Breast epithelium (tissue), 4 donors: ENCODE measurements at regions not wholly inside any gene's neighbourhood (a gene's known extent, or its start where the extent isn't known, plus 50 kb on each side); places are given as distances from the start of the nearest gene placed in this dataset.

Experiments used
- DNase-seq, 2 donors: peaks; one replicate each; pipeline ENCODE4 v3.0.0-alpha.2; 2019; ENCODE audit warnings: low spot score in 2 of 2
- H3K27ac ChIP-seq, 2 donors: fragments of 200-600 bp; sonication (generic) in 1 of 2; one replicate each; pipeline ENCODE4 v1.5.1; 2016 to 2019; ENCODE audit warnings: mild to moderate bottlenecking in 1 of 2
- H3K27me3 ChIP-seq, 2 donors: fragments of 200-600 bp; sonication (generic) in 1 of 2; one replicate each; pipeline versions ENCODE4 v1.5.1 to v1.6.0; 2017 to 2019; ENCODE audit warnings: control low read depth in 1 of 2, mild to moderate bottlenecking in 1 of 2
- H3K36me3 ChIP-seq: fragments of 200-600 bp; one replicate; pipeline ENCODE4 v1.5.1; 2019
- H3K4me1 ChIP-seq, 2 donors: fragments of 200-600 bp; sonication (generic); one replicate each; pipeline ENCODE4 v1.5.1; 2016 to 2019; ENCODE audit warnings: control low read depth in 1 of 2
- H3K4me3 ChIP-seq, 3 donors: fragments of 200-600 bp; sonication (generic); 1 replicate in 2 of 3; 2 replicates in 1 of 3; pipeline ENCODE4 v1.5.1; 2016 to 2019; ENCODE audit warnings: mild to moderate bottlenecking in 3 of 3, moderate library complexity in 2 of 3
- H3K9me3 ChIP-seq, 2 donors: fragments of 200-600 bp; sonication (generic) in 1 of 2; one replicate each; pipeline ENCODE4 v1.5.1; 2016 to 2019; ENCODE audit warnings: control low read depth in 1 of 2
- POLR2A ChIP-seq: fragments of 450-650 bp; IDR thresholded peaks from one replicate; pipeline ENCODE4 v1.6.1; 2016; ENCODE audit warnings: antibody characterized with exemption, mild to moderate bottlenecking, moderate library complexity
- POLR2AphosphoS5 ChIP-seq, 3 donors: sonication (generic); formaldehyde crosslinking; IDR thresholded peaks; one replicate each; pipeline ENCODE4 v1.6.1; 2017; ENCODE audit warnings: antibody characterized with exemption in 3 of 3
- intact Hi-C: fragments of 100-400 bp; cut with DNase I; formaldehyde crosslinking; loops from one replicate; pipeline ENCODE4 v1.15.1; 2023; ENCODE audit warnings: low total_unique reads
- TF ChIP-seq, protein P1 (sequence below), 3 donors: fragments of 450-650 bp; IDR thresholded peaks; one replicate each; pipeline ENCODE4 v1.5.1; 2016 to 2017; ENCODE audit warnings: antibody characterized with exemption in 3 of 3, mild to moderate bottlenecking in 3 of 3, moderate library complexity in 3 of 3

DNA sequence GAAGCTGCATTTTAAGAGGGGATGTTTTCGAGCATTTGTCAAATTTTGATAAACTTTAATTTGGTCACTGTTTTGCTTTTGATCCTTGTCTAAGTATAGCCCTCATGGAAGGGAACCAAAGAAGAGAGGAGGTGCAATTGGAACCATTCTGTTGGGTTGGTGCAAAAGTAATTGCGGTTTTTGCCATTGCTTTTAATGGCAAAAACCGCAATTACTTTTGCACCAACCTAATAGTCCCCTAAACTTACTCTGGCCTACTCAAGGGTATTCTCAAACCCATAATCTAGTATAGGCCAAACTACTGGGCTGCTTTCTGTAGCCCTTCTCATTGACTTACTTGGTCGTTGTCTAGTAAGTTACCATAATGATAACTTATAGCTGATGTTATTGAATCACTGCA is 634.7 kb downstream of the MAFB start:
- Histone ChIP-seq H3K27me3 (no peaks in the 10 kb centered on the region), H3K27ac (no peak overlapping the region), H3K9me3 (no peaks in the 10 kb centered on the region), H3K4me3 (no peak overlapping the region), H3K36me3 (no peaks in the 10 kb centered on the region), H3K4me1 (no peaks in the 10 kb centered on the region)
- intact Hi-C loops = no loop called here
- TF ChIP-seq, protein P1, sequence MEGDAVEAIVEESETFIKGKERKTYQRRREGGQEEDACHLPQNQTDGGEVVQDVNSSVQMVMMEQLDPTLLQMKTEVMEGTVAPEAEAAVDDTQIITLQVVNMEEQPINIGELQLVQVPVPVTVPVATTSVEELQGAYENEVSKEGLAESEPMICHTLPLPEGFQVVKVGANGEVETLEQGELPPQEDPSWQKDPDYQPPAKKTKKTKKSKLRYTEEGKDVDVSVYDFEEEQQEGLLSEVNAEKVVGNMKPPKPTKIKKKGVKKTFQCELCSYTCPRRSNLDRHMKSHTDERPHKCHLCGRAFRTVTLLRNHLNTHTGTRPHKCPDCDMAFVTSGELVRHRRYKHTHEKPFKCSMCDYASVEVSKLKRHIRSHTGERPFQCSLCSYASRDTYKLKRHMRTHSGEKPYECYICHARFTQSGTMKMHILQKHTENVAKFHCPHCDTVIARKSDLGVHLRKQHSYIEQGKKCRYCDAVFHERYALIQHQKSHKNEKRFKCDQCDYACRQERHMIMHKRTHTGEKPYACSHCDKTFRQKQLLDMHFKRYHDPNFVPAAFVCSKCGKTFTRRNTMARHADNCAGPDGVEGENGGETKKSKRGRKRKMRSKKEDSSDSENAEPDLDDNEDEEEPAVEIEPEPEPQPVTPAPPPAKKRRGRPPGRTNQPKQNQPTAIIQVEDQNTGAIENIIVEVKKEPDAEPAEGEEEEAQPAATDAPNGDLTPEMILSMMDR (IDR thresholded peaks at IDR 0.05) = no peak
- no peak for TF ChIP-seq POLR2AphosphoS5 (IDR thresholded peaks at IDR 0.05)
- TF ChIP-seq POLR2A = no peak
- no peak for DNase-seq

GRCh38 chr20:40050596-40050995 is 638.4 kb downstream of the MAFB start:
- DNase-seq = no peak
- no peaks in the 10 kb centered on the region for H3K4me1 ChIP-seq
- H3K36me3 ChIP-seq = no peaks in the 10 kb centered on the region
- H3K27ac ChIP-seq = no peak overlapping the region
- no peak for TF ChIP-seq POLR2A
- TF ChIP-seq, protein P1 (IDR thresholded peaks at IDR 0.05) = no peak
- no peak for TF ChIP-seq POLR2AphosphoS5 (IDR thresholded peaks at IDR 0.05)
- no peak overlapping the region for H3K4me3 ChIP-seq
- H3K9me3 ChIP-seq = no peaks in the 10 kb centered on the region
- intact Hi-C loops = no loop called here
- H3K27me3 ChIP-seq = no peaks in the 10 kb centered on the region

DNA sequence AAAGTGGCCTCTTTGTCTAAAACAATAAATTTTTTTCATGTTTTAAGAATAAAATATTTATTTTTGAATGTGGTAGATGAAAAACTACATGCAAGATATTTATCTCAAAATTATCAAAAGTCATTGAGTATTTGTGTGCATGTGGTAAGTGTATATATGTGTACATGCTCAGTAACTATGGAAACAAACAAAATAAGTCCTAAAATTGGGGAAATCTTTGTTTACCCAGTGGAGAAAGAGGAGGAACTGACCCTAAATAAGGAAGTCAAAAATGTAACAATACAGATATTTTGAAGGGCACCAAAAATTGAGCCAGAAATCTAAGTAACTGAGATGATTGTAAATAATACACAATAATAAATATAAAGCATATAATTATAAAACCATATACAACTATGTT is 639.2 kb downstream of the MAFB start:
- Histone ChIP-seq H3K9me3 (no peaks in the 10 kb centered on the region), H3K27me3 (no peaks in the 10 kb centered on the region), H3K36me3 (no peaks in the 10 kb centered on the region), H3K4me3 (no peak overlapping the region), H3K27ac (no peak overlapping the region), H3K4me1 (no peaks in the 10 kb centered on the region)
- no peak for DNase-seq
- intact Hi-C loops = no loop called here
- TF ChIP-seq POLR2A = no peak
- TF ChIP-seq, protein P1 (IDR thresholded peaks at IDR 0.05) = no peak
- TF ChIP-seq POLR2AphosphoS5 (IDR thresholded peaks at IDR 0.05) = no peak

DNA sequence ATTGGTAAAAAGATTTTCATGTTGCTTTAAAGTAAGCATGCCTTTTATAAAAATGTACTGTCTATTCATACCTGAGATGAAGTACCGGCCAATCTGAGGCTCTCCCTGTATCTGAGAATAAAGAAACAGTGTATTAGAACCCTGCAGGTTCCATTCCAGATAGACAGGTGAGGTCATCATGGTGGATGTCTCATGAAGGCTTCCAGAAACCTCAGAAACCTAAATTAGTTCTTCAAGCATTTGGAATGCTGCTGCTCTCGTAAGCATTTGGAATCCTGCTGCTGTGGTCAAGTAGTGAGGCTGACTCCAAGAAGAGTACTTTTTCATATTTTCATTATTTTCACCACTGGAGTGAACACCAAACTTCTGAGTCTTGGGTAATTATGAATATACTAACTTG is 642.3 kb downstream of the MAFB start:
- DNase-seq = no peak
- intact Hi-C loops = no loop called here
- Histone ChIP-seq H3K27me3 (no peaks in the 10 kb centered on the region), H3K9me3 (no peaks in the 10 kb centered on the region), H3K27ac (no peak overlapping the region), H3K4me1 (no peaks in the 10 kb centered on the region), H3K36me3 (no peaks in the 10 kb centered on the region), H3K4me3 (no peak overlapping the region)
- TF ChIP-seq POLR2A (no peak), POLR2AphosphoS5 (IDR thresholded peaks at IDR 0.05) (no peak)
- TF ChIP-seq, protein P1 (IDR thresholded peaks at IDR 0.05) = no peak

DNA sequence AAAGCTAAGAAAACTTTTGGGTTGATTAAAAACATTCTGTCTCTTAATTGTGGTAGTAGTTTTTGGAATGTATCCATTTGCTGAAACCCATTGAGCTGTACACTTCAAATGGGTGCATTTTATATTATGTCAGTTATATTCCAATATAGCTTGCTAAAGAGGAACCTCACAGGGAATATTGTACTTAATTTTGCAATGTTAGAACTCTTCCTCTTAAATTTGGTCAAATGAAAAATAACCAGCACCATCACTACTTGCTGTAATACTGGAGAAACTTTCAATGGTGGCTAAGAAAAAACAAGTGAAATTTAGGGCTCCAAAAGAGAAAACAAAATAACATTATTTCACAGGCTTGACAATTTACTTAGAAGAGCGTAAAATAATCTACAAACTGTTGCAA is 651.5 kb downstream of the MAFB start:
- intact Hi-C loops = no loop called here
- TF ChIP-seq POLR2A (no peak), POLR2AphosphoS5 (IDR thresholded peaks at IDR 0.05) (no peak)
- TF ChIP-seq, protein P1 (IDR thresholded peaks at IDR 0.05) = no peak

More for the DNA sequence above, 651.5 kb downstream of the MAFB start:
- no peak for DNase-seq
- Histone ChIP-seq H3K27ac (no peak overlapping the region), H3K36me3 (no peaks in the 10 kb centered on the region), H3K9me3 (no peaks in the 10 kb centered on the region), H3K4me1 (no peaks in the 10 kb centered on the region), H3K4me3 (no peak overlapping the region), H3K27me3 (no peaks in the 10 kb centered on the region)
